Mesenchymal stem cell (in vitro differentiated cells and primary cell): ENCODE measurements at regions not wholly inside any gene's neighbourhood (a gene's known extent, or its start where the extent isn't known, plus 50 kb on each side); places are given as distances from the start of the nearest gene placed in this dataset.

Experiments
- DNase-seq: peaks from one replicate; pipeline ENCODE4 v3.0.0-alpha.2; 2013
- H2AFZ ChIP-seq: one replicate; pipeline ENCODE4 v1.6.1; 2013; ENCODE audit warnings: low read depth, mild to moderate bottlenecking, control low read depth, inconsistent platforms, low read length, moderate library complexity
- H2AK5ac ChIP-seq: 2 replicates; pipeline ENCODE4 v1.6.1; 2013; ENCODE audit warnings: low read length, moderate library complexity, mild to moderate bottlenecking, inconsistent platforms; ENCODE audit not compliant: severe bottlenecking
- H2BK120ac ChIP-seq: one replicate; pipeline ENCODE4 v1.6.1; 2013; ENCODE audit warnings: low read depth, mild to moderate bottlenecking, inconsistent platforms, low read length, moderate library complexity
- H2BK12ac ChIP-seq, 2 experiments: one replicate each; pipeline ENCODE4 v1.6.1; 2013; ENCODE audit warnings: inconsistent platforms in 2 of 2, low read length in 2 of 2, mild to moderate bottlenecking in 2 of 2, moderate library complexity in 2 of 2, control low read depth in 1 of 2
- H2BK15ac ChIP-seq: one replicate; pipeline ENCODE4 v1.6.1; 2013; ENCODE audit warnings: mild to moderate bottlenecking, low read depth, inconsistent platforms; ENCODE audit not compliant: poor library complexity, severe bottlenecking
- H2BK5ac ChIP-seq: 2 replicates; pipeline ENCODE4 v1.6.1; 2013; ENCODE audit warnings: low read depth, mild to moderate bottlenecking, low read length, control low read depth, inconsistent platforms; ENCODE audit not compliant: poor library complexity, severe bottlenecking
- H3K14ac ChIP-seq, 2 experiments: one replicate each; pipeline ENCODE4 v1.6.1; 2013; ENCODE audit warnings: inconsistent platforms in 2 of 2, low read length in 2 of 2, control low read depth in 1 of 2, mild to moderate bottlenecking in 1 of 2, moderate library complexity in 1 of 2
- H3K18ac ChIP-seq, 2 experiments: one replicate each; pipeline ENCODE4 v1.6.1; 2013; ENCODE audit warnings: inconsistent platforms in 2 of 2, low read length in 2 of 2, control low read depth in 1 of 2, low read depth in 1 of 2, mild to moderate bottlenecking in 1 of 2
- H3K23ac ChIP-seq, 2 experiments: one replicate each; pipeline ENCODE4 v1.6.1; 2013; ENCODE audit warnings: inconsistent platforms in 2 of 2, low read length in 2 of 2, mild to moderate bottlenecking in 2 of 2, moderate library complexity in 2 of 2, control low read depth in 1 of 2
- H3K27ac ChIP-seq: 2 replicates; pipeline ENCODE4 v1.5.1; 2013; ENCODE audit warnings: mild to moderate bottlenecking, moderate library complexity, low read length, control low read depth, inconsistent platforms; ENCODE audit not compliant: poor library complexity, severe bottlenecking
- H3K27me3 ChIP-seq, 2 experiments: 2 replicates each; pipeline versions ENCODE4 v1.6.1 to v1.7.0; 2013; ENCODE audit warnings: low read length in 2 of 2, mild to moderate bottlenecking in 2 of 2, moderate library complexity in 2 of 2, control low read depth in 1 of 2, inconsistent platforms in 1 of 2; ENCODE audit not compliant: control insufficient read depth in 1 of 2, insufficient read depth in 1 of 2
- H3K36me3 ChIP-seq, 2 experiments: 2 replicates each; pipeline versions ENCODE4 v1.6.1 to v1.7.0; 2013; ENCODE audit warnings: low read length in 2 of 2, control low read depth in 1 of 2, inconsistent platforms in 1 of 2, low read depth in 1 of 2, mild to moderate bottlenecking in 1 of 2; ENCODE audit not compliant: insufficient read depth in 2 of 2, control insufficient read depth in 1 of 2
- H3K4ac ChIP-seq, 2 experiments: one replicate each; pipeline ENCODE4 v1.6.1; 2013; ENCODE audit warnings: inconsistent platforms in 2 of 2, low read length in 2 of 2, mild to moderate bottlenecking in 2 of 2, moderate library complexity in 2 of 2, control low read depth in 1 of 2, low read depth in 1 of 2
- H3K4me1 ChIP-seq: 2 replicates; pipeline ENCODE4 v1.6.1; 2013; ENCODE audit warnings: low read depth, low read length, control low read depth; ENCODE audit not compliant: control insufficient read depth, insufficient read depth
- H3K4me2 ChIP-seq: 2 replicates; pipeline ENCODE4 v1.6.1; 2013; ENCODE audit warnings: low read length, mild to moderate bottlenecking, inconsistent platforms; ENCODE audit not compliant: poor library complexity, severe bottlenecking
- H3K4me3 ChIP-seq, 2 experiments: 2 replicates each; pipeline versions ENCODE4 v1.5.1 to v1.7.0; 2013; ENCODE audit warnings: low read length in 2 of 2, mild to moderate bottlenecking in 2 of 2, control low read depth in 1 of 2, low read depth in 1 of 2; ENCODE audit not compliant: insufficient read depth in 1 of 2
- H3K79me1 ChIP-seq: replicated peaks from 2 replicates; pipeline ENCODE4 v1.6.1; 2013; ENCODE audit warnings: mild to moderate bottlenecking, control low read depth, low read length, inconsistent platforms; ENCODE audit not compliant: poor library complexity, severe bottlenecking
- H3K9ac ChIP-seq: 2 replicates; pipeline ENCODE4 v1.7.0; 2013; ENCODE audit warnings: mild to moderate bottlenecking, low read length, moderate library complexity
- H3K9me3 ChIP-seq: 2 replicates; pipeline ENCODE4 v1.7.0; 2013; ENCODE audit warnings: mild to moderate bottlenecking, low read length; ENCODE audit not compliant: control insufficient read depth
- H4K8ac ChIP-seq: one replicate; pipeline ENCODE4 v1.6.1; 2013; ENCODE audit warnings: inconsistent platforms, mild to moderate bottlenecking, low read length, moderate library complexity
- H4K91ac ChIP-seq: one replicate; pipeline ENCODE4 v1.6.1; 2013; ENCODE audit warnings: mild to moderate bottlenecking, low read length, inconsistent platforms
- WGBS: methylation state at CpG from one replicate; pipeline ENCODE4 v1.1.7; 2013; ENCODE audit warnings: mixed read lengths; 5-methylcytosine and 5-hydroxymethylcytosine counted together

DNA sequence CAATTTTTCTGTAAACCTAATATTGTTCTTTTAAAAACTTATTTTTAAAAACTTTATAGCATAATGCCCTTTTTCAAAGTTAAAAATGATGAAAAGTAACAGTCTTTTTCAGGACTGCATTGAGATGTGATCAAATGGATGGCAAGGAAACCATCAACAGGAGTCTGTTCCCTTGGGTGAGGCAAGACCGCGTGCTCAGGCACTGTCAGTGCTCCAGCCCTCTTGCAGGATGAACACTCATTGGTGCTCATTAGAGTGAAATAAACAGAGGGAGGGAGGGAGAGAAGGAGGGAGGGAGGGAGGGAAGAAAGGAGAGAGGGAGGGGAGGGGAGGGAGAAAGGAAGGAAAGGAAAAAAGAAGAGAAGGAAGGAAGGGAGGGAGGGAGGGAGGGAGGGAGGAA lies 145.7 kb upstream of the CHST15 start:
- H2BK5ac ChIP-seq: no peak overlapping the region
- H4K91ac ChIP-seq: no peak overlapping the region
- peaks cover 2% of the 10 kb centered on the region for H3K4me1 ChIP-seq
- 49% methylated on average over 2 of the region's 2 CpGs for WGBS
- no peak overlapping the region for H2BK15ac ChIP-seq
- no peak overlapping the region for H3K23ac ChIP-seq
- no peak overlapping the region for H2BK12ac ChIP-seq
- H3K36me3 ChIP-seq: no peaks in the 10 kb centered on the region
- H3K18ac ChIP-seq: no peak overlapping the region
- no peak overlapping the region for H3K4me2 ChIP-seq
- H2AK5ac ChIP-seq: no peak overlapping the region
- H2BK120ac ChIP-seq: no peak overlapping the region
- no peaks in the 10 kb centered on the region for H3K79me1 ChIP-seq
- H4K8ac ChIP-seq: no peak overlapping the region
- no peak overlapping the region for H3K9ac ChIP-seq
- no peak overlapping the region for H3K14ac ChIP-seq
- H3K27ac ChIP-seq: no peak overlapping the region
- H3K4me3 ChIP-seq: no peak overlapping the region
- no peak for DNase-seq
- H2AFZ ChIP-seq: no peak overlapping the region
- H3K4ac ChIP-seq: no peak overlapping the region
- peaks cover 0 to 32% of the 10 kb centered on the region in 2 experiments for H3K27me3 ChIP-seq
- no peaks in the 10 kb centered on the region for H3K9me3 ChIP-seq

DNA sequence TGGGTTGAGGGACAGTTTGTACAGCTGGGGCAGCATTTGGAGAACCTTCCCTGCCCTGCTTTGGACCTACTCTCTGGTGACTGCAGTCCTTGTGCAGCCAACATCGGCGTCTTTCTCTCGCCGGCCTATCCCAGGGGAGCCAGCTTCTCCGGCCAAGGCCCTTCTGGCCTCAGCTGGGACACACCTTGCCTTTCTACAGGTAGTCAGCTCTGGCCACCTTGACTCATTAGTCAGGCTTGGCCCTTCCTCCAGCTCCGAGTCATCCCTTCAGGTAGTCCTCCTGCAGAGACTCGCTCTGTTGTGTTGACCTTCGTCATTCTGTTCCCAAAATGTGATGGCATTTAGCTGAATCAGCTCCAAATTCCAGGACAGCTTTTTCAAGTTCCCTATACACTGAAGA lies 145.0 kb upstream of the CHST15 start:
- Histone ChIP-seq H3K4me3 (no peak overlapping the region), H3K14ac (no peak overlapping the region), H3K27ac (no peak overlapping the region), H2BK12ac (no peak overlapping the region), H3K4me2 (no peak overlapping the region), H4K8ac (no peak overlapping the region), H3K9ac (no peak overlapping the region), H3K23ac (no peak overlapping the region), H3K4me1 (peaks cover 2% of the 10 kb centered on the region), H3K9me3 (no peaks in the 10 kb centered on the region), H3K4ac (no peak overlapping the region), H3K36me3 (no peaks in the 10 kb centered on the region), H2BK120ac (no peak overlapping the region), H3K79me1 (no peaks in the 10 kb centered on the region), H2AK5ac (no peak overlapping the region), H3K27me3 (peaks cover 0 to 26% of the 10 kb centered on the region in 2 experiments), H2BK5ac (no peak overlapping the region), H3K18ac (no peak overlapping the region), H2AFZ (no peak overlapping the region), H2BK15ac (no peak overlapping the region), H4K91ac (no peak overlapping the region)
- WGBS: 79% methylated on average over 8 of the region's 8 CpGs
- no peak for DNase-seq

DNA sequence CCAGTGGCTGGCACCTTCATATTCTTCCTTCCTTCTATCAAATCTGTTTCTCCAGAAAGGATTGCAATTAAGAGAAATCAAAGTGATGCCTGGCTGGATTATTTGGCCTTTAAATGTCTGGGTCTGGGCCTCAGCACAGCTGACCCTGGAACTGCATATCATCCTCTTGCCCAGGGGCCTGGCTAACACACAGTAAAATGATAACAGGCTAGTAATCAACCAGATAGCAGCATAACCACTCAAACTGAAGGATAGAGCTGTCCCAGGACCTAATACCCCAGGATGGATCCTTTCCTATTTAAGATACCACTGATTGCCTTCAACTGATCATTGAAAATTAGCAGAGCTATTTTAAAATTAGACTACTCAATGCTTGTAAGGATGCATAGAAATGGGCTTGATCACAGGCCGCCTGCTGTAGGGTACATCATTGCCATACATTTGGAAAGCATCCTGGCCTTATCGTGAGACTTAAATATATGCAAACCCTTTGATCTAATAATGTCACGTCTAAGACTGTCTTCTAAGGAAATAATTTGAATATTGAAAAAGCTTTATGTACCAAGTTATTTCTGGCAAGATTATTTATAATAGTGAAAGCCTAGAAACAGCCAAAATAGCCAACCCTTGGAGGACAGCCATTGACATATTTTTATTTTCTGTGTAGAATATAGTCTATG lies 144.0 kb upstream of the CHST15 start:
- peaks cover 0 to 21% of the 10 kb centered on the region in 2 experiments for H3K27me3 ChIP-seq
- no peak overlapping the region for H4K91ac ChIP-seq
- H3K14ac ChIP-seq: no peak overlapping the region
- H2BK5ac ChIP-seq: no peak overlapping the region
- H3K4me3 ChIP-seq: no peak overlapping the region
- no peak overlapping the region for H2BK15ac ChIP-seq
- no peak for DNase-seq
- H3K4me1 ChIP-seq: peaks cover 2% of the 10 kb centered on the region
- no peaks in the 10 kb centered on the region for H3K36me3 ChIP-seq
- H2BK12ac ChIP-seq: no peak overlapping the region
- H3K9ac ChIP-seq: no peak overlapping the region
- H2AK5ac ChIP-seq: no peak overlapping the region
- no peaks in the 10 kb centered on the region for H3K79me1 ChIP-seq
- WGBS: 100% methylated on average over 1 of the region's 3 CpGs
- no peak overlapping the region for H3K23ac ChIP-seq
- no peak overlapping the region for H4K8ac ChIP-seq
- H2BK120ac ChIP-seq: no peak overlapping the region
- H3K9me3 ChIP-seq: no peaks in the 10 kb centered on the region
- no peak overlapping the region for H3K4ac ChIP-seq
- no peak overlapping the region for H3K4me2 ChIP-seq
- H2AFZ ChIP-seq: no peak overlapping the region
- H3K18ac ChIP-seq: no peak overlapping the region
- no peak overlapping the region for H3K27ac ChIP-seq

- H3K23ac ChIP-seq: no peak overlapping the region
- no peak overlapping the region for H2AK5ac ChIP-seq
- 90% methylated on average over 7 of the region's 7 CpGs for WGBS
- peaks cover 2% of the 10 kb centered on the region for H3K4me1 ChIP-seq
- H2BK5ac ChIP-seq: no peak overlapping the region
- H2BK15ac ChIP-seq: no peak overlapping the region
- H2BK12ac ChIP-seq: no peak overlapping the region
- H3K4me2 ChIP-seq: no peak overlapping the region
- peaks cover 0 to 25% of the 10 kb centered on the region in 2 experiments for H3K27me3 ChIP-seq
- no peak overlapping the region for H3K18ac ChIP-seq
- H4K8ac ChIP-seq: no peak overlapping the region
- no peak overlapping the region for H3K14ac ChIP-seq
- no peak overlapping the region for H4K91ac ChIP-seq
- no peak overlapping the region for H3K4ac ChIP-seq
- H3K4me3 ChIP-seq: no peak overlapping the region
- no peak overlapping the region for H3K27ac ChIP-seq
- no peak overlapping the region for H3K9ac ChIP-seq
- DNase-seq: no peak
- H3K36me3 ChIP-seq: no peaks in the 10 kb centered on the region
- no peak overlapping the region for H2AFZ ChIP-seq
- H3K79me1 ChIP-seq: no peaks in the 10 kb centered on the region
- H2BK120ac ChIP-seq: no peak overlapping the region
- H3K9me3 ChIP-seq: no peaks in the 10 kb centered on the region
Observed at GRCh38 chr10:124236816-124237215, 143.4 kb upstream of the CHST15 start.
